ENCODE measurements at regions not wholly inside any gene's neighbourhood (a gene's known extent, or its start where the extent isn't known, plus 50 kb on each side); places are given as distances from the start of the nearest gene placed in this dataset.

DNA sequence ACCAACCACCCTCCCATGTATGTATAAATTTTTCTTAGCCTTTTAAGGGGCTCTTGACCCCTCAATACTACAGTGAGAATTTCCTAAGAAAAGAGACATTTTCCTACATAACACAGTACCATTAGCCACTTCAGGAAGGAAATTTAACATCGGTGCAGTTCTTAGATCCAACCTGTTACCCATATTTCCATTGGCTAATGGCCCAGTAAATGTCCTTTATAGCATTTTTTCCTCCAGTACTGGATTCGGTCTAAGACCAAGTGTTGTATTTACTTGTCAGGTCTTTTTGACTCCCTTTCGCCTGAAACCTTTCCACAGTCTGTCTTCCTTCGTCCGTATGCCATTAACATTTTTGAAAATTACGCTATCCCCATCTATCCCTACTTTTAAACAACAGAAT, 173.4 kb upstream of the PMEPA1 start:
- Histone ChIP-seq H3K4me1 (ENCODE audit: insufficient read depth) (no peaks in the 10 kb centered on the region), H3F3A (replicated peaks; ENCODE audit: low read depth) (no peaks in the 10 kb centered on the region), H4K20me1 (replicated peaks; ENCODE audit: insufficient read depth) (no peaks in the 10 kb centered on the region), H3K4me3 (no peak overlapping the region), H3K9me2 (ENCODE audit: insufficient read depth) (no peaks in the 10 kb centered on the region), H3K4me2 (no peak overlapping the region), H3K36me3 (ENCODE audit: insufficient read depth) (no peaks in the 10 kb centered on the region), H3K27ac (ENCODE audit: low read depth) (no peak overlapping the region), H3K79me2 (replicated peaks; ENCODE audit: insufficient read depth) (no peaks in the 10 kb centered on the region), H2AFZ (no peak overlapping the region), H3K27me3 (ENCODE audit: insufficient read depth) (no peaks in the 10 kb centered on the region)
- no peaks in the 10 kb centered on the region for H3K36me3 Mint-ChIP-seq (ENCODE audit: low read depth)
- ATAC-seq (no peak), DNase-seq (ENCODE audit: low spot score) (no peak)
- H3K27ac Mint-ChIP-seq: no peak overlapping the region
- no peak overlapping the region for H3K4me3 Mint-ChIP-seq
- peaks cover 10% of the 10 kb centered on the region for H3K27me3 Mint-ChIP-seq (ENCODE audit: insufficient read depth, low read depth, poor library complexity)
- peaks cover 3% of the 10 kb centered on the region; the same call in 1 of the 3 replicates for H3K4me1 Mint-ChIP-seq
- no peaks in the 10 kb centered on the region; the same call in 2 of the 3 replicates for H3K9me3 Mint-ChIP-seq
- TF ChIP-seq ZNF462 (CRISPR knock-in tag; IDR thresholded peaks at IDR 0.05): no peak
- no peak for TF ChIP-seq ZNF331 (CRISPR knock-in tag; IDR thresholded peaks at IDR 0.05; ENCODE audit: low read depth)
- no peak for TF ChIP-seq STAT1 (IDR thresholded peaks at IDR 0.05; ENCODE audit: unreplicated experiment)
- no peak for TF ChIP-seq CREB1 (CRISPR knock-in tag; IDR thresholded peaks at IDR 0.05; ENCODE audit: low read depth)
- TF ChIP-seq, protein P1, sequence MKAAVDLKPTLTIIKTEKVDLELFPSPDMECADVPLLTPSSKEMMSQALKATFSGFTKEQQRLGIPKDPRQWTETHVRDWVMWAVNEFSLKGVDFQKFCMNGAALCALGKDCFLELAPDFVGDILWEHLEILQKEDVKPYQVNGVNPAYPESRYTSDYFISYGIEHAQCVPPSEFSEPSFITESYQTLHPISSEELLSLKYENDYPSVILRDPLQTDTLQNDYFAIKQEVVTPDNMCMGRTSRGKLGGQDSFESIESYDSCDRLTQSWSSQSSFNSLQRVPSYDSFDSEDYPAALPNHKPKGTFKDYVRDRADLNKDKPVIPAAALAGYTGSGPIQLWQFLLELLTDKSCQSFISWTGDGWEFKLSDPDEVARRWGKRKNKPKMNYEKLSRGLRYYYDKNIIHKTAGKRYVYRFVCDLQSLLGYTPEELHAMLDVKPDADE (IDR thresholded peaks at IDR 0.05): no peak
- no peak for TF ChIP-seq EZH2phosphoT487 (IDR thresholded peaks at IDR 0.05; ENCODE audit: unreplicated experiment)
